CD8-positive, alpha-beta memory T cell (primary cell): ENCODE measurements at regions not wholly inside any gene's neighbourhood (a gene's known extent, or its start where the extent isn't known, plus 50 kb on each side); places are given as distances from the start of the nearest gene placed in this dataset.

Experiments used
- CTCF ChIA-PET: fragments of 350-600 bp; sonication (Branson Sonifier 250); formaldehyde crosslinking; loops from one replicate; lab custom pipeline; 2021; ENCODE audit warnings: antibody characterized with exemption; lab: Charles Lee
- POLR2A ChIA-PET: fragments of 350-600 bp; sonication (Branson Sonifier 250); formaldehyde crosslinking; loops from one replicate; lab custom pipeline; 2021; ENCODE audit warnings: antibody characterized with exemption; lab: Charles Lee
- DNase-seq, 5 donors: peaks; one replicate each; pipeline versions ENCODE4 v3.0.0 to v3.0.0-alpha.2; 2020 to 2022; ENCODE audit warnings: mixed read lengths in 1 of 5
- H3K27ac ChIP-seq: one replicate; pipeline ENCODE4 v1.7.0; 2013; ENCODE audit warnings: low read depth, mild to moderate bottlenecking, low read length, moderate library complexity
- H3K27me3 ChIP-seq: 2 replicates; pipeline ENCODE4 v1.7.0; 2013; ENCODE audit warnings: low read length, mild to moderate bottlenecking; ENCODE audit not compliant: insufficient read depth, poor library complexity, severe bottlenecking
- H3K36me3 ChIP-seq: 2 replicates; pipeline ENCODE4 v1.7.0; 2013; ENCODE audit warnings: mild to moderate bottlenecking, low read length, moderate library complexity; ENCODE audit not compliant: insufficient read depth
- H3K4me1 ChIP-seq: 2 replicates; pipeline ENCODE4 v1.7.0; 2013; ENCODE audit warnings: mild to moderate bottlenecking, low read length, moderate library complexity; ENCODE audit not compliant: insufficient read depth
- H3K4me3 ChIP-seq: 2 replicates; pipeline ENCODE4 v1.7.0; 2013; ENCODE audit warnings: mild to moderate bottlenecking, low read length
- H3K9me3 ChIP-seq: 2 replicates; pipeline ENCODE4 v1.7.0; 2013; ENCODE audit warnings: mild to moderate bottlenecking, low read length
- H3K27ac Mint-ChIP-seq, 8 donors: one replicate each; pipeline ENCODE4 v1.8.0; 2020 to 2021; ENCODE audit warnings: mixed read lengths in 8 of 8, mild to moderate bottlenecking in 6 of 8, inconsistent platforms in 3 of 8, moderate library complexity in 3 of 8
- H3K27me3 Mint-ChIP-seq, 2 donors: one replicate each; pipeline ENCODE4 v1.8.0; 2020 to 2021; ENCODE audit warnings: mixed read lengths in 2 of 2, mild to moderate bottlenecking in 1 of 2, moderate library complexity in 1 of 2
- H3K36me3 Mint-ChIP-seq, 3 donors: one replicate each; pipeline ENCODE4 v1.8.0; 2020 to 2021; ENCODE audit warnings: mixed read lengths in 3 of 3, inconsistent platforms in 1 of 3, mild to moderate bottlenecking in 1 of 3
- H3K4me1 Mint-ChIP-seq, 3 donors: one replicate each; pipeline ENCODE4 v1.8.0; 2020 to 2021; ENCODE audit warnings: mixed read lengths in 3 of 3, inconsistent platforms in 1 of 3, mild to moderate bottlenecking in 1 of 3
- H3K4me3 Mint-ChIP-seq, 7 donors: one replicate each; pipeline ENCODE4 v1.8.0; 2020 to 2021; ENCODE audit warnings: mixed read lengths in 7 of 7, mild to moderate bottlenecking in 6 of 7, moderate library complexity in 4 of 7, inconsistent platforms in 2 of 7
- H3K9me3 Mint-ChIP-seq, 5 donors: one replicate each; pipeline ENCODE4 v1.8.0; 2020 to 2022; ENCODE audit warnings: mixed read lengths in 5 of 5, mild to moderate bottlenecking in 3 of 5, moderate library complexity in 2 of 5, inconsistent platforms in 1 of 5

DNA sequence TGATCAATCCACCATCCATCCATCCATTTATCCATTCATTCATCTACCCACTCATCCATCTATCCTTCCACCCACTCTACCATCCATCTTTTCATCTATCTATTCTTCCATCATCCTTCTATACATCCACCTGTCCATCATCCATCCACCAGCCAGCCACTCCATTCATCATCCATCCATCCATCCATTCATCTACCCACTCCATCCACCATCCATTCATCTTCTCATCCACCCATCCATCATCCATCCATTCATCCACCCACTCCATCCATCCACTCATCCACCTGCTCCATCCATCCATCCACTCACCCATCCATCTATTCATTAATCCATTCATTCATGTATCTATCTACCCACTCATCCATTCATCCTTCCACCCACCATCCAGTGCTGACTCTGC is 127.9 kb upstream of the TMPRSS2 start:
- H3K4me3 Mint-ChIP-seq, result no peak overlapping the region
- no peaks in the 10 kb centered on the region for H3K9me3 ChIP-seq
- no peaks in the 10 kb centered on the region for H3K4me1 Mint-ChIP-seq
- H3K27me3 Mint-ChIP-seq, result peaks cover 10 to 26% of the 10 kb centered on the region in 2 donors
- H3K36me3 ChIP-seq, result no peaks in the 10 kb centered on the region
- peaks cover 0 to 2% (median 0%) of the 10 kb centered on the region in 5 donors for H3K9me3 Mint-ChIP-seq
- no peaks in the 10 kb centered on the region for H3K27me3 ChIP-seq
- no peaks in the 10 kb centered on the region for H3K4me1 ChIP-seq
- H3K27ac ChIP-seq, result no peak overlapping the region
- no peak overlapping the region for H3K27ac Mint-ChIP-seq
- H3K36me3 Mint-ChIP-seq, result peaks cover 0 to 2% (median 0%) of the 10 kb centered on the region in 3 donors
- CTCF ChIA-PET, result no interaction called here
- POLR2A ChIA-PET, result no interaction called here
- no peak for DNase-seq
- no peak overlapping the region for H3K4me3 ChIP-seq

DNA sequence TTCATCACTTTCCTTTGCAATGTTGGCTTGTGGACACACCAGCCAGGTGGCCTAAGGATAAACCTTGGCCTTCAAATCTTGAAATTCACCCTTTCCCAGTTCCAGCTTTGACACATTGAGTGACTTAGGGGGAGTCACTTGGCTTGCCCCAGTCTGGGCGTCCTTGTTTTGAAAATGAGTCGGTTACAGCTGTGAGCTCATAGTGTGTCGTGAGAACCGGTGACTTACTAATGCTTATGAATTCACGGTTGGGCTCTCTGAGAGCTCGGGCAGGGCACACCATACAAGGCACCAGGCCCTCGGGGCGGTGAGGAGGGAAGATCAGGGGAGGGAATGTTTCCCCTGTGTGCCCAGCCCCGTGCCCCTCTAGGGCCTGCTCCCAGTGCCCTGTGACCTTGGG is 126.9 kb upstream of the TMPRSS2 start:
- DNase-seq, result no peak
- Histone ChIP-seq H3K9me3 (no peaks in the 10 kb centered on the region), H3K36me3 (no peaks in the 10 kb centered on the region), H3K27ac (no peak overlapping the region), H3K4me1 (no peaks in the 10 kb centered on the region), H3K27me3 (no peaks in the 10 kb centered on the region), H3K4me3 (no peak overlapping the region)
- H3K27ac Mint-ChIP-seq, result no peak overlapping the region
- POLR2A ChIA-PET, result no interaction called here
- CTCF ChIA-PET, result no interaction called here
- peaks cover 9 to 20% of the 10 kb centered on the region in 2 donors for H3K27me3 Mint-ChIP-seq
- peaks cover 0 to 2% (median 0%) of the 10 kb centered on the region in 5 donors for H3K9me3 Mint-ChIP-seq
- no peak overlapping the region for H3K4me3 Mint-ChIP-seq
- H3K36me3 Mint-ChIP-seq, result peaks cover 0 to 2% (median 0%) of the 10 kb centered on the region in 3 donors
- H3K4me1 Mint-ChIP-seq, result no peaks in the 10 kb centered on the region

DNA sequence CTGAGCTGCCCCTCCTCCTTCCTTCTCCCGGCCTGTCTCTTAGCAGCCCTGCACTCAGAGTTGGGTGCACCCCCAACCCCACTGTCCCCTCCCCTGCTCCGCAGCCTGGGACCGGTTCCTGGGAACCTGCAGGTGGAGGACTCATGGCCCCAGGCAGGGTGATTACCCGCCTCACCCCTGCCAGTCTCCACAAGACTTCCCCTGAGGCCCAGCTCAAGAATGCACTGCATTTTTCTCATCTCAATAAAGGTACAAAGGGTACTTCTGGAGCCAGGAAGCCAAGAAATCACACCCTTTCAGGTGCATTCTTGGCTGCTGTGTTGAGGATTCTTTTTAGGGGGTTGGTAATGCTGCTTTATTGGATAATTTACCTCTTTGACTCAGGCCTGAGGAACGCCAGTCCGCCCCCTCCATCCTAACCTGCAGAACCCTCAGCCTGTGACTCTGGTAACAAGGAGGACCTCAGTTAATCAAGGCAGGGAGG is 126.3 kb upstream of the TMPRSS2 start:
- peaks cover 6 to 14% of the 10 kb centered on the region in 2 donors for H3K27me3 Mint-ChIP-seq
- H3K27ac Mint-ChIP-seq, result no peak overlapping the region
- H3K36me3 ChIP-seq, result no peaks in the 10 kb centered on the region
- H3K9me3 Mint-ChIP-seq, result peaks cover 0 to 2% (median 0%) of the 10 kb centered on the region in 5 donors
- H3K27me3 ChIP-seq, result no peaks in the 10 kb centered on the region
- peaks cover 0 to 2% (median 0%) of the 10 kb centered on the region in 3 donors for H3K36me3 Mint-ChIP-seq
- no peaks in the 10 kb centered on the region for H3K4me1 Mint-ChIP-seq
- CTCF ChIA-PET, result no interaction called here
- no peaks in the 10 kb centered on the region for H3K4me1 ChIP-seq
- POLR2A ChIA-PET, result no interaction called here
- H3K9me3 ChIP-seq, result no peaks in the 10 kb centered on the region
- H3K4me3 Mint-ChIP-seq, result no peak overlapping the region
- H3K4me3 ChIP-seq, result no peak overlapping the region
- no peak overlapping the region for H3K27ac ChIP-seq
- no peak for DNase-seq

DNA sequence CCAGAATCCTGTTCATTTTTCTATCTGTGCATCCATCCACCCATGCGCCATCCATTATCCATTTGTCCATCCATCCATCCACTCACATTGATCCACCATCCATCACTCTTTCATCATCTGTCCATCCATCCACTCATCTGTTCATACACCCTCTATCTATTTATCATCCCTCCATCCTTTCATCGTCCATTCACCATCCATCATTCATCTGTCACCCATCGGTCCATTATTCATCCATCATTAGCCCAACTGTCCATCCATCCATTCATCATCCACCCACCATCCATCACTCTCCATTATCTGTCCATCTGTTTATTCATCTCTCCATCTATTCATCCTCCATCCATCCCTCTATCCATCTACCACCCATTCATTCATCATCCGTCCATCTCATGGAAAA is 125.7 kb upstream of the TMPRSS2 start:
- Mint-ChIP-seq H3K4me3 (no peak overlapping the region), H3K27ac (no peak overlapping the region), H3K36me3 (peaks cover 0 to 2% (median 0%) of the 10 kb centered on the region in 3 donors), H3K27me3 (peaks cover 6 to 9% of the 10 kb centered on the region in 2 donors), H3K4me1 (no peaks in the 10 kb centered on the region), H3K9me3 (peaks cover 0 to 2% (median 0%) of the 10 kb centered on the region in 5 donors)
- ChIA-PET CTCF (no interaction called here), POLR2A (no interaction called here)
- Histone ChIP-seq H3K27me3 (no peaks in the 10 kb centered on the region), H3K4me1 (no peaks in the 10 kb centered on the region), H3K4me3 (no peak overlapping the region), H3K36me3 (no peaks in the 10 kb centered on the region), H3K27ac (no peak overlapping the region), H3K9me3 (no peaks in the 10 kb centered on the region)
- no peak for DNase-seq

DNA sequence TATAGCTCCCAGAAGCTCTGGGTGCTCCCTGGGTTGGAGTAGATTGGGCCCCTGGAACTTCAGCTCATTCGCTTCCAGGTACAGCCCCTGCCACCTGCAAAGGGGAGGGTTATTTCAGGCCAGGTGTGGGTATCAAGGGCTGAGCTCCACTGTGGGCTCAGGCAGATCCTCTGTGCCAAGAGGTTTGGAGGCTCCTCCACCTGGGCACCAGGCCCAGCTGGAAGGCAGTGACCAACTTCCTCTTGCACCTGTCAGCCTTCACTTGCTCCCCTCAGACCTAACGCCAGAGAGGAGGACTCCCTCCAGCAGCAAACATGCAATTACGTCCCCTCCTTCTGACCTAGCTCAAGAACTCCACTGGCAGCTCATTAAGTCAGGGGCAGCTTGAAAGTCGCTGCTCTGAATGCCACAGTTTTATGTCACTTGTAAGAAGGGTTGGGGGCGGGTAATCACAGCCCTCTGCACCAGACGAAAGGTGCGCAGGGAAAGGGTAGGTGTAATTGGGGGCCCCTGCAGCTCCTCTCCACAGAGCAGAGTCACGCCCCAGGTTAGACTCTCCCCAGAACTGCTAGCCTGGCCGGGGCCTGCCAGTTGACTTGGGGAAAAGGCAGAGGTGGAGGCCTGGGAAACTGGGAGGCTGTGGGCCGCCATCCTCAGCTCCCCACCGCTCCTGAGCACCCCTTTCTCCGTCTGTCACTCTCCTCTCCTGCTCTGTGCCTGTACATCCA is 125.0 kb upstream of the TMPRSS2 start:
- Histone ChIP-seq H3K36me3 (no peaks in the 10 kb centered on the region), H3K27ac (no peak overlapping the region), H3K27me3 (no peaks in the 10 kb centered on the region), H3K9me3 (no peaks in the 10 kb centered on the region), H3K4me1 (no peaks in the 10 kb centered on the region), H3K4me3 (no peak overlapping the region)
- Mint-ChIP-seq H3K4me3 (no peak overlapping the region), H3K27ac (no peak overlapping the region), H3K27me3 (peaks cover 6 to 13% of the 10 kb centered on the region in 2 donors), H3K36me3 (peaks cover 0 to 2% (median 0%) of the 10 kb centered on the region in 3 donors), H3K9me3 (peaks cover 0 to 2% (median 0%) of the 10 kb centered on the region in 5 donors), H3K4me1 (no peaks in the 10 kb centered on the region)
- ChIA-PET CTCF (no interaction called here), POLR2A (no interaction called here)
- DNase-seq, result no peak

DNA sequence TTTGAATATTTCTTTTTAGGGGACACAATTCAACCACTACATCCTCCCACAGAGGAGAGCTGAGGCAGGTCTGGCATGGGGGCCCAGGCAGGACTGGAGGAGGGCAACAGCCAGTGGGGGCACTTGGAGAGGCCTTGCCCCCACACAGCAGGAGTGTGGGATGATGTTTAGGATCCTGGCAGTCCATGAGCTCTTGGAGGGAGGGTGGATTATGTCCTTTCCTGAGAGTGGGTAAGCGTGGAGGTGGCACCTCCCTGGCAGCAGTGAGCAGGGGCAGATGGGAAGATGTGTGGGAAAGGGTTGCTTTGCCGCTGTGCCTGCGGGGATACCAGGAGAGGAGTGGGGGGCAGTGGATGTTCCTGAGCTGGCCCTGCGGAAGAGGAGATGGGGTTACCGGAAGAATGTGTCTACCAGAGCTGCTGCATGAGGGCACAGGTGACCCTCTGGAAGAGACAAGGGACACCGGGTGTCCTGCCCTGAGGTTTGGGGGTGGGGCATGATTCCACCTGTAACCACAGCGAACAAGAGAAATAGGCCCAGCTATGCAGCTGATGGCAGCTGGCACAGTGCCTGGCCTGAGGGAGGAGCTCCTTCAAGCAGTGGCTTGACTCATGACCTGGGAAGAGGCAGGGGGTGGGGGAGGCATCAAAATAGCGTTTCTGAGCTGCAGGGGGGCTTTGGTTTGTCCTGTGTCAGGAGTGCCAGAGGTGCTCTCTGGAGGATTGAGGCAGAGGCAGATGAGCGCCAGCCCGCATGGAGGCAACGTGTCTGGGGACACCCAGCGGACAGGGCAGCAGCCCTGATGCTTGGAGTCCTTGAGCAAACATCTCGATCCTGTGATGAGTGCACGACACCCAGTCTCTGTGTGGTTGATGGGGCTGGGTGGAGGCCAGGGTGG is 123.9 kb upstream of the TMPRSS2 start:
- Mint-ChIP-seq H3K4me1 (no peaks in the 10 kb centered on the region), H3K27me3 (peaks cover 11 to 14% of the 10 kb centered on the region in 2 donors), H3K36me3 (peaks cover 0 to 2% (median 0%) of the 10 kb centered on the region in 3 donors), H3K4me3 (peak overlapping the region in 1 of 7 donors; percentile 64), H3K9me3 (peaks cover 0 to 2% (median 0%) of the 10 kb centered on the region in 5 donors), H3K27ac (no peak overlapping the region)
- Histone ChIP-seq H3K27me3 (no peaks in the 10 kb centered on the region), H3K27ac (no peak overlapping the region), H3K36me3 (no peaks in the 10 kb centered on the region), H3K4me1 (no peaks in the 10 kb centered on the region), H3K4me3 (no peak overlapping the region), H3K9me3 (no peaks in the 10 kb centered on the region)
- no peak for DNase-seq
- POLR2A ChIA-PET, result no interaction called here
- CTCF ChIA-PET, result no interaction called here

DNA sequence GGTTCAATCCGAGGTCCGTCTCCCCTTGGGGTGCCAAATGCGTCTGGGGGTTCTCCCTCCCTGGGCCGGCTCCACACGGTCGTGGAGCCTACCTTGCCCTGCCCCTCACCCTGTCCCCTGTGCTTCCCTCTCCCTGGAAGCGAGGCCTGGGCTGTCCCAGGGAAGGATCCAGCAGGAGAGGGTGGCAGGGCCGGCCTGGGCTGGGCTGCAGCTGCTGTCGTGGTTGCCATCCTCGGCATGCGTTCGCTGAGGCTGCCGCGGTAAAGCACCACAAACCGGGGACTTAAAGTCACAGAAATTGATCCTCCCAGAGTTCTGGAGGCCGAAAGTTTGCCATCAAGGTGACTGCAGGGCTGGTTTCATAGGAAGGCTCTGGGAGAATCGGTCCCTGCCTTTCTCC is 123.0 kb upstream of the TMPRSS2 start:
- Histone ChIP-seq H3K9me3 (no peaks in the 10 kb centered on the region), H3K4me1 (no peaks in the 10 kb centered on the region), H3K27ac (no peak overlapping the region), H3K27me3 (no peaks in the 10 kb centered on the region), H3K4me3 (no peak overlapping the region), H3K36me3 (no peaks in the 10 kb centered on the region)
- ChIA-PET CTCF (no interaction called here), POLR2A (no interaction called here)
- DNase-seq, result no peak
- peaks cover 0 to 2% (median 0%) of the 10 kb centered on the region in 5 donors for H3K9me3 Mint-ChIP-seq
- no peaks in the 10 kb centered on the region for H3K4me1 Mint-ChIP-seq
- H3K27me3 Mint-ChIP-seq, result peaks cover 15 to 23% of the 10 kb centered on the region in 2 donors
- no peak overlapping the region for H3K27ac Mint-ChIP-seq
- H3K36me3 Mint-ChIP-seq, result peaks cover 0 to 2% (median 0%) of the 10 kb centered on the region in 3 donors
- H3K4me3 Mint-ChIP-seq, result no peak overlapping the region

DNA sequence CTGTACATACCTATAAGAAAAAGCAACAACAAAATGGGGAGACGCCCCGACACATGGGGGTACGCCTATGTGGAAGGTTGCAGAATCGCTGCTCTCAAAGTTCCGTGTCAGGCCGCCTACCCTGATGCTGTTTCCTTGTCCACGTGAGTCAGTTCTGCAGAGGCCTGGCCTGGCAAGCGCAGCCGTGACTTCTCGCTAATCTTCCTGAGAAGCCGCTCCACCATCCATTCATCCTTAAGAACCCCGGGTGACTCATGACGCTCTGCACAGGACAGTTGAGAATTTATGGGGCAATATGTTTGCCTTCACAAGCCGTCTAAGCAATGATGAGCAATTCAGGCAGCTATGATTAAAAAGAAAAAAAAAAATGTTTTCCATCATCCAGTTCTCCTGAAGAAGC is 122.3 kb upstream of the TMPRSS2 start:
- Mint-ChIP-seq H3K4me1 (no peaks in the 10 kb centered on the region), H3K4me3 (no peak overlapping the region), H3K27me3 (peaks cover 15 to 30% of the 10 kb centered on the region in 2 donors), H3K36me3 (no peaks in the 10 kb centered on the region), H3K9me3 (no peaks in the 10 kb centered on the region), H3K27ac (no peak overlapping the region)
- ChIA-PET POLR2A (no interaction called here), CTCF (no interaction called here)
- Histone ChIP-seq H3K9me3 (no peaks in the 10 kb centered on the region), H3K4me3 (no peak overlapping the region), H3K27ac (no peak overlapping the region), H3K27me3 (no peaks in the 10 kb centered on the region), H3K36me3 (no peaks in the 10 kb centered on the region), H3K4me1 (no peaks in the 10 kb centered on the region)
- DNase-seq, result no peak
